Sigmoid colon (tissue), 6 donors: ENCODE measurements at regions not wholly inside any gene's neighbourhood (a gene's known extent, or its start where the extent isn't known, plus 50 kb on each side); places are given as distances from the start of the nearest gene placed in this dataset.

Source experiments
- DNase-seq: peaks from one replicate; pipeline ENCODE4 v3.0.0-alpha.2; 2019
- H3K27ac ChIP-seq, 4 donors: fragments of 200-600 bp; sonication (generic); one replicate each; pipeline ENCODE4 v1.5.1; 2016 to 2019; ENCODE audit warnings: mild to moderate bottlenecking in 1 of 4
- H3K27me3 ChIP-seq, 3 donors: fragments of 200-600 bp; sonication (generic); one replicate each; pipeline ENCODE4 v1.5.1; 2019; ENCODE audit warnings: mild to moderate bottlenecking in 1 of 3
- H3K36me3 ChIP-seq, 4 donors: fragments of 200-600 bp; sonication (generic); one replicate each; pipeline ENCODE4 v1.5.1; 2016 to 2019
- H3K4me1 ChIP-seq, 4 donors: fragments of 200-600 bp; sonication (generic); one replicate each; pipeline ENCODE4 v1.5.1; 2017 to 2019
- H3K4me3 ChIP-seq, 4 donors: fragments of 200-600 bp; sonication (generic); one replicate each; pipeline ENCODE4 v1.5.1; 2017 to 2019; ENCODE audit warnings: mild to moderate bottlenecking in 2 of 4, moderate library complexity in 1 of 4
- H3K9me3 ChIP-seq, 4 donors: fragments of 200-600 bp in 3 of 4; sonication (generic) in 3 of 4; one replicate each; pipeline versions ENCODE4 v1.5.1 to v1.6.1; 2013 to 2019
- EP300 ChIP-seq, 4 donors: sonication (generic); formaldehyde crosslinking; IDR thresholded peaks; one replicate each; pipeline ENCODE4 v1.6.1; 2017; ENCODE audit warnings: antibody characterized with exemption in 4 of 4
- POLR2A ChIP-seq, 2 donors: fragments of 450-650 bp; IDR thresholded peaks; one replicate each; pipeline ENCODE4 v1.6.1; 2016; ENCODE audit warnings: antibody characterized with exemption in 2 of 2, mild to moderate bottlenecking in 2 of 2, moderate library complexity in 2 of 2
- POLR2AphosphoS5 ChIP-seq, 4 donors: sonication (generic); formaldehyde crosslinking; IDR thresholded peaks; one replicate each; pipeline ENCODE4 v1.6.1; 2017; ENCODE audit warnings: antibody characterized with exemption in 4 of 4
- WGBS, 2 donors: extraction: QIAGEN DNeasy Blood & Tissue Kit; methylation state at CpG; one replicate each; pipeline ENCODE4 v1.1.7; 2013; 5-methylcytosine and 5-hydroxymethylcytosine counted together
- intact Hi-C: fragments of 100-400 bp; cut with DNase I; formaldehyde crosslinking; loops from one replicate; pipeline ENCODE4 v1.15.1; 2023
- TF ChIP-seq, protein P1 (sequence below), 4 experiments: fragments of 450-650 bp in 3 of 4; fragments of 200-600 bp in 1 of 4; IDR thresholded peaks; one replicate each; pipeline ENCODE4 v1.5.1; 2016 to 2019; ENCODE audit warnings: antibody characterized with exemption in 4 of 4, mild to moderate bottlenecking in 3 of 4, moderate library complexity in 2 of 4
- donor health status: healthy with polysubstance abuse.
- donor health status: healthy.

GRCh38 chr2:63740020-63740419 is 101.7 kb upstream of the UGP2 start:
- Histone ChIP-seq H3K4me3 (no peak overlapping the region), H3K36me3 (no peaks in the 10 kb centered on the region), H3K27me3 (no peaks in the 10 kb centered on the region), H3K4me1 (peaks cover 0 to 5% (median 0%) of the 10 kb centered on the region in 4 donors), H3K27ac (no peak overlapping the region), H3K9me3 (no peaks in the 10 kb centered on the region)
- no peak for DNase-seq
- no peak for TF ChIP-seq POLR2A (IDR thresholded peaks at IDR 0.05)
- no peak for TF ChIP-seq EP300 (IDR thresholded peaks at IDR 0.05)
- TF ChIP-seq, protein P1, sequence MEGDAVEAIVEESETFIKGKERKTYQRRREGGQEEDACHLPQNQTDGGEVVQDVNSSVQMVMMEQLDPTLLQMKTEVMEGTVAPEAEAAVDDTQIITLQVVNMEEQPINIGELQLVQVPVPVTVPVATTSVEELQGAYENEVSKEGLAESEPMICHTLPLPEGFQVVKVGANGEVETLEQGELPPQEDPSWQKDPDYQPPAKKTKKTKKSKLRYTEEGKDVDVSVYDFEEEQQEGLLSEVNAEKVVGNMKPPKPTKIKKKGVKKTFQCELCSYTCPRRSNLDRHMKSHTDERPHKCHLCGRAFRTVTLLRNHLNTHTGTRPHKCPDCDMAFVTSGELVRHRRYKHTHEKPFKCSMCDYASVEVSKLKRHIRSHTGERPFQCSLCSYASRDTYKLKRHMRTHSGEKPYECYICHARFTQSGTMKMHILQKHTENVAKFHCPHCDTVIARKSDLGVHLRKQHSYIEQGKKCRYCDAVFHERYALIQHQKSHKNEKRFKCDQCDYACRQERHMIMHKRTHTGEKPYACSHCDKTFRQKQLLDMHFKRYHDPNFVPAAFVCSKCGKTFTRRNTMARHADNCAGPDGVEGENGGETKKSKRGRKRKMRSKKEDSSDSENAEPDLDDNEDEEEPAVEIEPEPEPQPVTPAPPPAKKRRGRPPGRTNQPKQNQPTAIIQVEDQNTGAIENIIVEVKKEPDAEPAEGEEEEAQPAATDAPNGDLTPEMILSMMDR (IDR thresholded peaks at IDR 0.05) = no peak
- no peak for TF ChIP-seq POLR2AphosphoS5 (IDR thresholded peaks at IDR 0.05)
- intact Hi-C loops = no loop called here

DNA sequence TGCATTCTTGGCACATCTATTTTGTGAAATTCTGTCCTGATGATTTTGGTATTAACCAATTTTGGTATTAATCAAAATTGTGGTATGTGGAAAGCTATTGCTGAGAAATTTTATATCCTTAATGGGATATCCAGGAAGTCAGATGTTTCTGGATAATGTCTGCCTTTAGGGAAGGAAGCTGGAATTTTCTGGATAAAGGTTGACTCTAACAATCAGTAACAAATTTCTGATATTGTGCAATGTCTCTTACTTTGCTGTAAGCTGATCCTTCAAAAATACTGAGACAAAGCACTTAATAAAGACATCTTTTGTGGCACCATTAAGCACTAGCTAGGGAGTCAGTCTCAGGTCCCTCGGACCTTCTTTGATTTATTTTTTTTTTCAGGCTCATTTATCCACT is 100.8 kb upstream of the UGP2 start:
- Histone ChIP-seq H3K9me3 (no peaks in the 10 kb centered on the region), H3K4me1 (peaks cover 0 to 5% (median 0%) of the 10 kb centered on the region in 4 donors), H3K27me3 (no peaks in the 10 kb centered on the region), H3K27ac (no peak overlapping the region), H3K4me3 (no peak overlapping the region), H3K36me3 (no peaks in the 10 kb centered on the region)
- TF ChIP-seq EP300 (IDR thresholded peaks at IDR 0.05) = no peak
- intact Hi-C loops = no loop called here
- no peak for DNase-seq
- WGBS, 2 donors = 87% methylated on average over 1 of the region's 1 CpG

DNA sequence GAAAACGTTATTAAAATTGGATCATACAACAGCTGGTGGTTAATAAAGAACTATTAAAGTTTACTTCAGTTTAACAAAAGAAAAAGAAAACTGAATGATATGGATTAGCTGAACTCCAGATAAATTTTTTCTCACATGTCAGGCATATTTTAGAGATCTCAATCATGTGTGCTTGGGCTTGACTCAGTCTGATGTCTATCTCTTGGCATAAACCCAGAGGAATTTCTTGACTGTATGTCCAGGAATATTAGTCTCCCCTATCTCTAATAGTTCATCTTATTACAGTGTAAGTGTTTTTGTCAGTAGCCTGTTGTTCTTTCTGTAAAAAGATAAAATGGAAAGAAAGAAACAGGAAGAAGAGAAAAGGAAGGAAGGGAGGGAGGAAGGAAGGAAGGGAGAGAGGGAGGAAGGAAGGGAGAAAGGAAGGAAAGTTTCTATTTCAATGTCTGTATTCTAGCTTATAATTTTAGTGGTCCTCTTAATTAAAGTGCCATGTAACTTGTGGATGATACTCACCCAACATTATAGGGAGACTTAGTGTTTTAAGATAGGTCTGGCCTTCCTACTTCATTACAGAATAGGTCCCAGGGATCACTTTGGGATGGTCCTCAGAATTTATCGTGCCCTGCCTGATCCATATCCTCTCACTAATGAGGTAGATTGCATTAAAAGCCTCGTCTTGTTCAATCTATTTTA is 99.7 kb upstream of the UGP2 start:
- WGBS, 2 donors = 74 to 82% methylated on average over 3 of the region's 3 CpGs
- no peaks in the 10 kb centered on the region for H3K36me3 ChIP-seq
- no peak overlapping the region for H3K27ac ChIP-seq
- H3K4me3 ChIP-seq = no peak overlapping the region
- DNase-seq = no peak
- H3K4me1 ChIP-seq = no peaks in the 10 kb centered on the region
- TF ChIP-seq, protein P1 (IDR thresholded peaks at IDR 0.05) = no peak
- TF ChIP-seq POLR2A (IDR thresholded peaks at IDR 0.05) (no peak), EP300 (IDR thresholded peaks at IDR 0.05) (no peak), POLR2AphosphoS5 (IDR thresholded peaks at IDR 0.05) (no peak)
- no peaks in the 10 kb centered on the region for H3K27me3 ChIP-seq
- intact Hi-C loops = no loop called here
- H3K9me3 ChIP-seq = no peaks in the 10 kb centered on the region

DNA sequence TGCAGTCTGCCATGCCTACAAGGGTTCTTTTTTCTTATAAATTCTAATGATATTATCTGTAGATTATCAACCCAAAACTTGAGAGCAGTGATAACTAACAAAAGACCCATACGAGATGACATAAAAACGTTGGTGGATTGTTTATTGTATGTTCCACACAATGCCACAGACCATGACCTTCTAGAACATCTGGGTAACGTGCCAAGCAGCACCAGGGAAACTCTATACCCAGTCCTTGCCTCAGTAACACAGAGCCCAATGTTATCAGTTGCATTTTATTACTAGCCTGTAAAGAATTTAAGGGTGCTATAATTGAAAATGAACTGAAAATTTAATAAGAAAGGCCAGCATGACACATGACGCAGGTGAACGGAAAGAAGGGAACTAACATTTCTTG is 99.1 kb upstream of the UGP2 start:
- 60 to 80% methylated on average over 5 of the region's 5 CpGs for WGBS, 2 donors
- TF ChIP-seq POLR2A (IDR thresholded peaks at IDR 0.05) = no peak
- TF ChIP-seq, protein P1 (IDR thresholded peaks at IDR 0.05) = no peak
- TF ChIP-seq POLR2AphosphoS5 (IDR thresholded peaks at IDR 0.05) = no peak
- no peak for TF ChIP-seq EP300 (IDR thresholded peaks at IDR 0.05)

GRCh38 chr2:63743170-63743981 is 98.3 kb upstream of the UGP2 start:
- no peak for DNase-seq
- no peak overlapping the region for H3K27ac ChIP-seq
- WGBS, 2 donors = 86 to 89% methylated on average over 2 of the region's 2 CpGs
- intact Hi-C loops = no loop called here
- no peaks in the 10 kb centered on the region for H3K4me1 ChIP-seq
- TF ChIP-seq POLR2A (IDR thresholded peaks at IDR 0.05) = no peak
- TF ChIP-seq POLR2AphosphoS5 (IDR thresholded peaks at IDR 0.05) = no peak
- no peak for TF ChIP-seq EP300 (IDR thresholded peaks at IDR 0.05)
- TF ChIP-seq, protein P1 (IDR thresholded peaks at IDR 0.05) = no peak
- H3K27me3 ChIP-seq = no peaks in the 10 kb centered on the region
- no peaks in the 10 kb centered on the region for H3K9me3 ChIP-seq
- H3K36me3 ChIP-seq = no peaks in the 10 kb centered on the region
- H3K4me3 ChIP-seq = no peak overlapping the region

More for the DNA sequence above, 99.1 kb upstream of the UGP2 start:
- Histone ChIP-seq H3K9me3 (no peaks in the 10 kb centered on the region), H3K27ac (no peak overlapping the region), H3K36me3 (no peaks in the 10 kb centered on the region), H3K27me3 (no peaks in the 10 kb centered on the region), H3K4me1 (no peaks in the 10 kb centered on the region), H3K4me3 (no peak overlapping the region)
- intact Hi-C loops = no loop called here
- no peak for DNase-seq
